ENCODE measurements at regions not wholly inside any gene's neighbourhood (a gene's known extent, or its start where the extent isn't known, plus 50 kb on each side); places are given as distances from the start of the nearest gene placed in this dataset.

DNA sequence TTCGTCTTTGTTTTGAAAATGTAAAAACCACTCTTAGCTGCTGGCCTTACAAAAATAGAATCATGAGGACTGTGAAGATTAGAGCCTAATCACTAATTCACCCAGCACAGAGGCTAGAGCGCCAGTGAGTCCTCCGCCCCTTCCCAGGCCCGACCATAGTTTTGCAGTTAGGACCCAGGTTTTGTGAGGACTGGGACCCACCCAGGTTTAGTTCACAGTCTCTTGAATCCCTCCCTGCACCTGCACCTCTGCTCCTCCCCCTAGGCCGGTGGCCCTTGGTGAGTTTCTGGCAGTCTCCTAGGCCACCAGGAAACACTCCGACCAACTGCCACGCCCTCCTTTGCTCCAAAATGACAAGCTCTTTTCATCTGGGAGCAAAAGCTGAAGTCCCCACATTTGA lies 136.0 kb upstream of the CCDC54 start:
- H3K4me3 ChIP-seq, result peak overlapping the region; percentile 80
- Mint-ChIP-seq H3K4me3 (peak overlapping the region; percentile 91), H3K27me3 (ENCODE audit: insufficient read depth, low read depth, poor library complexity) (peaks cover 7% of the 10 kb centered on the region), H3K9me3 (no peaks in the 10 kb centered on the region), H3K27ac (no peak overlapping the region), H3K36me3 (ENCODE audit: low read depth) (no peaks in the 10 kb centered on the region), H3K4me1 (peaks cover 4% of the 10 kb centered on the region; the same call in 2 of the 3 replicates)
- no peaks in the 10 kb centered on the region for H3K79me2 ChIP-seq (replicated peaks; ENCODE audit: insufficient read depth)
- TF ChIP-seq, protein P1, sequence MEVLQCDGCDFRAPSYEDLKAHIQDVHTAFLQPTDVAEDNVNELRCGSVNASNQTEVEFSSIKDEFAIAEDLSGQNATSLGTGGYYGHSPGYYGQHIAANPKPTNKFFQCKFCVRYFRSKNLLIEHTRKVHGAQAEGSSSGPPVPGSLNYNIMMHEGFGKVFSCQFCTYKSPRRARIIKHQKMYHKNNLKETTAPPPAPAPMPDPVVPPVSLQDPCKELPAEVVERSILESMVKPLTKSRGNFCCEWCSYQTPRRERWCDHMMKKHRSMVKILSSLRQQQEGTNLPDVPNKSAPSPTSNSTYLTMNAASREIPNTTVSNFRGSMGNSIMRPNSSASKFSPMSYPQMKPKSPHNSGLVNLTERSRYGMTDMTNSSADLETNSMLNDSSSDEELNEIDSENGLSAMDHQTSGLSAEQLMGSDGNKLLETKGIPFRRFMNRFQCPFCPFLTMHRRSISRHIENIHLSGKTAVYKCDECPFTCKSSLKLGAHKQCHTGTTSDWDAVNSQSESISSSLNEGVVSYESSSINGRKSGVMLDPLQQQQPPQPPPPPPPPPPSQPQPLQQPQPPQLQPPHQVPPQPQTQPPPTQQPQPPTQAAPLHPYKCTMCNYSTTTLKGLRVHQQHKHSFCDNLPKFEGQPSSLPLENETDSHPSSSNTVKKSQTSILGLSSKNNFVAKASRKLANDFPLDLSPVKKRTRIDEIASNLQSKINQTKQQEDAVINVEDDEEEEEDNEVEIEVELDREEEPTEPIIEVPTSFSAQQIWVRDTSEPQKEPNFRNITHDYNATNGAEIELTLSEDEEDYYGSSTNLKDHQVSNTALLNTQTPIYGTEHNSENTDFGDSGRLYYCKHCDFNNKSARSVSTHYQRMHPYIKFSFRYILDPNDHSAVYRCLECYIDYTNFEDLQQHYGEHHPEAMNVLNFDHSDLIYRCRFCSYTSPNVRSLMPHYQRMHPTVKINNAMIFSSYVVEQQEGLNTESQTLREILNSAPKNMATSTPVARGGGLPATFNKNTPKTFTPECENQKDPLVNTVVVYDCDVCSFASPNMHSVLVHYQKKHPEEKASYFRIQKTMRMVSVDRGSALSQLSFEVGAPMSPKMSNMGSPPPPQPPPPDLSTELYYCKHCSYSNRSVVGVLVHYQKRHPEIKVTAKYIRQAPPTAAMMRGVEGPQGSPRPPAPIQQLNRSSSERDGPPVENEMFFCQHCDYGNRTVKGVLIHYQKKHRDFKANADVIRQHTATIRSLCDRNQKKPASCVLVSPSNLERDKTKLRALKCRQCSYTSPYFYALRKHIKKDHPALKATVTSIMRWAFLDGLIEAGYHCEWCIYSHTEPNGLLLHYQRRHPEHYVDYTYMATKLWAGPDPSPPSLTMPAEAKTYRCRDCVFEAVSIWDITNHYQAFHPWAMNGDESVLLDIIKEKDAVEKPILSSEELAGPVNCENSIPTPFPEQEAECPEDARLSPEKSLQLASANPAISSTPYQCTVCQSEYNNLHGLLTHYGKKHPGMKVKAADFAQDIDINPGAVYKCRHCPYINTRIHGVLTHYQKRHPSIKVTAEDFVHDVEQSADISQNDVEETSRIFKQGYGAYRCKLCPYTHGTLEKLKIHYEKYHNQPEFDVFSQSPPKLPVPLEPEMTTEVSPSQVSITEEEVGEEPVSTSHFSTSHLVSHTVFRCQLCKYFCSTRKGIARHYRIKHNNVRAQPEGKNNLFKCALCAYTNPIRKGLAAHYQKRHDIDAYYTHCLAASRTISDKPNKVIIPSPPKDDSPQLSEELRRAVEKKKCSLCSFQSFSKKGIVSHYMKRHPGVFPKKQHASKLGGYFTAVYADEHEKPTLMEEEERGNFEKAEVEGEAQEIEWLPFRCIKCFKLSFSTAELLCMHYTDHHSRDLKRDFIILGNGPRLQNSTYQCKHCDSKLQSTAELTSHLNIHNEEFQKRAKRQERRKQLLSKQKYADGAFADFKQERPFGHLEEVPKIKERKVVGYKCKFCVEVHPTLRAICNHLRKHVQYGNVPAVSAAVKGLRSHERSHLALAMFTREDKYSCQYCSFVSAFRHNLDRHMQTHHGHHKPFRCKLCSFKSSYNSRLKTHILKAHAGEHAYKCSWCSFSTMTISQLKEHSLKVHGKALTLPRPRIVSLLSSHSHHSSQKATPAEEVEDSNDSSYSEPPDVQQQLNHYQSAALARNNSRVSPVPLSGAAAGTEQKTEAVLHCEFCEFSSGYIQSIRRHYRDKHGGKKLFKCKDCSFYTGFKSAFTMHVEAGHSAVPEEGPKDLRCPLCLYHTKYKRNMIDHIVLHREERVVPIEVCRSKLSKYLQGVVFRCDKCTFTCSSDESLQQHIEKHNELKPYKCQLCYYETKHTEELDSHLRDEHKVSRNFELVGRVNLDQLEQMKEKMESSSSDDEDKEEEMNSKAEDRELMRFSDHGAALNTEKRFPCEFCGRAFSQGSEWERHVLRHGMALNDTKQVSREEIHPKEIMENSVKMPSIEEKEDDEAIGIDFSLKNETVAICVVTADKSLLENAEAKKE (CRISPR knock-in tag; IDR thresholded peaks at IDR 0.05), result no peak
- TF ChIP-seq, protein P2, sequence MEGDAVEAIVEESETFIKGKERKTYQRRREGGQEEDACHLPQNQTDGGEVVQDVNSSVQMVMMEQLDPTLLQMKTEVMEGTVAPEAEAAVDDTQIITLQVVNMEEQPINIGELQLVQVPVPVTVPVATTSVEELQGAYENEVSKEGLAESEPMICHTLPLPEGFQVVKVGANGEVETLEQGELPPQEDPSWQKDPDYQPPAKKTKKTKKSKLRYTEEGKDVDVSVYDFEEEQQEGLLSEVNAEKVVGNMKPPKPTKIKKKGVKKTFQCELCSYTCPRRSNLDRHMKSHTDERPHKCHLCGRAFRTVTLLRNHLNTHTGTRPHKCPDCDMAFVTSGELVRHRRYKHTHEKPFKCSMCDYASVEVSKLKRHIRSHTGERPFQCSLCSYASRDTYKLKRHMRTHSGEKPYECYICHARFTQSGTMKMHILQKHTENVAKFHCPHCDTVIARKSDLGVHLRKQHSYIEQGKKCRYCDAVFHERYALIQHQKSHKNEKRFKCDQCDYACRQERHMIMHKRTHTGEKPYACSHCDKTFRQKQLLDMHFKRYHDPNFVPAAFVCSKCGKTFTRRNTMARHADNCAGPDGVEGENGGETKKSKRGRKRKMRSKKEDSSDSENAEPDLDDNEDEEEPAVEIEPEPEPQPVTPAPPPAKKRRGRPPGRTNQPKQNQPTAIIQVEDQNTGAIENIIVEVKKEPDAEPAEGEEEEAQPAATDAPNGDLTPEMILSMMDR (conservative IDR thresholded peaks at IDR 0.05; ENCODE audit: low read depth in 2 of 2), result no peak
- TF ChIP-seq, protein P3, sequence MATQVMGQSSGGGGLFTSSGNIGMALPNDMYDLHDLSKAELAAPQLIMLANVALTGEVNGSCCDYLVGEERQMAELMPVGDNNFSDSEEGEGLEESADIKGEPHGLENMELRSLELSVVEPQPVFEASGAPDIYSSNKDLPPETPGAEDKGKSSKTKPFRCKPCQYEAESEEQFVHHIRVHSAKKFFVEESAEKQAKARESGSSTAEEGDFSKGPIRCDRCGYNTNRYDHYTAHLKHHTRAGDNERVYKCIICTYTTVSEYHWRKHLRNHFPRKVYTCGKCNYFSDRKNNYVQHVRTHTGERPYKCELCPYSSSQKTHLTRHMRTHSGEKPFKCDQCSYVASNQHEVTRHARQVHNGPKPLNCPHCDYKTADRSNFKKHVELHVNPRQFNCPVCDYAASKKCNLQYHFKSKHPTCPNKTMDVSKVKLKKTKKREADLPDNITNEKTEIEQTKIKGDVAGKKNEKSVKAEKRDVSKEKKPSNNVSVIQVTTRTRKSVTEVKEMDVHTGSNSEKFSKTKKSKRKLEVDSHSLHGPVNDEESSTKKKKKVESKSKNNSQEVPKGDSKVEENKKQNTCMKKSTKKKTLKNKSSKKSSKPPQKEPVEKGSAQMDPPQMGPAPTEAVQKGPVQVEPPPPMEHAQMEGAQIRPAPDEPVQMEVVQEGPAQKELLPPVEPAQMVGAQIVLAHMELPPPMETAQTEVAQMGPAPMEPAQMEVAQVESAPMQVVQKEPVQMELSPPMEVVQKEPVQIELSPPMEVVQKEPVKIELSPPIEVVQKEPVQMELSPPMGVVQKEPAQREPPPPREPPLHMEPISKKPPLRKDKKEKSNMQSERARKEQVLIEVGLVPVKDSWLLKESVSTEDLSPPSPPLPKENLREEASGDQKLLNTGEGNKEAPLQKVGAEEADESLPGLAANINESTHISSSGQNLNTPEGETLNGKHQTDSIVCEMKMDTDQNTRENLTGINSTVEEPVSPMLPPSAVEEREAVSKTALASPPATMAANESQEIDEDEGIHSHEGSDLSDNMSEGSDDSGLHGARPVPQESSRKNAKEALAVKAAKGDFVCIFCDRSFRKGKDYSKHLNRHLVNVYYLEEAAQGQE (IDR thresholded peaks at IDR 0.05; ENCODE audit: unreplicated experiment), result no peak
- no peak for TF ChIP-seq CREB1 (CRISPR knock-in tag; IDR thresholded peaks at IDR 0.05; ENCODE audit: low read depth)
- no peak for TF ChIP-seq STAT1 (IDR thresholded peaks at IDR 0.05; ENCODE audit: unreplicated experiment)
- TF ChIP-seq JUNB (IDR thresholded peaks at IDR 0.05; ENCODE audit: unreplicated experiment), result no peak
- no peak for TF ChIP-seq NANOG (IDR thresholded peaks at IDR 0.05; ENCODE audit: borderline replicate concordance)
- TF ChIP-seq ZNF331 (CRISPR knock-in tag; IDR thresholded peaks at IDR 0.05; ENCODE audit: low read depth), result no peak
- no peak for TF ChIP-seq ZNF114 (CRISPR knock-in tag; IDR thresholded peaks at IDR 0.05)
- no peak for TF ChIP-seq POLR2AphosphoS5 (IDR thresholded peaks at IDR 0.05; ENCODE audit: low read depth)
- no peak for TF ChIP-seq EZH2 (IDR thresholded peaks at IDR 0.05; ENCODE audit: low read depth, unreplicated experiment)
- no peak for TF ChIP-seq EZH2phosphoT487 (IDR thresholded peaks at IDR 0.05; ENCODE audit: unreplicated experiment)
- H3K27ac ChIP-seq (ENCODE audit: low read depth), result no peak overlapping the region
- H3K36me3 ChIP-seq (ENCODE audit: insufficient read depth), result no peaks in the 10 kb centered on the region
- peak overlapping the region; percentile 98 for H2AFZ ChIP-seq
- no peaks in the 10 kb centered on the region for H3F3A ChIP-seq (replicated peaks; ENCODE audit: low read depth)
- H3K4me1 ChIP-seq (ENCODE audit: insufficient read depth), result no peaks in the 10 kb centered on the region; the same call in 1 of the 2 replicates
- H3K9me2 ChIP-seq (ENCODE audit: insufficient read depth), result no peaks in the 10 kb centered on the region
- H4K20me1 ChIP-seq (replicated peaks; ENCODE audit: insufficient read depth), result no peaks in the 10 kb centered on the region
- ATAC-seq (peak; percentile 67), DNase-seq (ENCODE audit: low spot score) (peak; percentile 31)
- H3K27me3 ChIP-seq (ENCODE audit: insufficient read depth), result peaks cover 21% of the 10 kb centered on the region
- peak overlapping the region; percentile 94 for H3K4me2 ChIP-seq

Data from GM23338 (cell line).